ENCODE measurements at regions not wholly inside any gene's neighbourhood (a gene's known extent, or its start where the extent isn't known, plus 50 kb on each side); places are given as distances from the start of the nearest gene placed in this dataset.

DNA sequence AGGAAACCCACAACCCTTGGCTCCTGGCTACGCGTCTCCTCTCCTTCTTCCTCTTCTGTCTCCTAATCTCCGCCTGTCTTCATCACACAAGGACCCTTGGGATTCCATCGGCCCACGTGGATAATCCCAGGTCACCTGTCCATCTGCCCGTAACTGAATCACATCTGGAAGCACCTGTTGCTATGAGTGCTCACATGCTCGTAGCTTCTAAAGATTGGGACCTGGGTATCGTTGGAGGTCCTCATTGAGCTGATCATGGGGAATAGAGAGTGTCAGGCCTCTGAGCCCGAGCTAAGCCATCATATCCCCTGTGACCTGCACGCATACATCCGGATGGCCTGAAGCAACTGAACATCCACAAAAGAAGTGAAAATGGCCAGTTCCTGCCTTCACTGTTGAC, 175.4 kb downstream of the SHOX start:
- TF ChIP-seq THRA (IDR thresholded peaks at IDR 0.05) (no peak), CHD4 (IDR thresholded peaks at IDR 0.05; ENCODE audit: insufficient read depth, insufficient replicate concordance, low read depth, low read length, poor library complexity, severe bottlenecking) (no peak), CTCF (IDR thresholded peaks at IDR 0.05 in 2 of 3, conservative IDR thresholded peaks at IDR 0.05 in 1 of 3; ENCODE audit: insufficient read depth in 2 of 3, low read depth in 1 of 3, low read length in 3 of 3) (no peak), KAT7 (CRISPR knock-in tag; IDR thresholded peaks at IDR 0.05; ENCODE audit: borderline replicate concordance) (no peak), SMARCC2 (IDR thresholded peaks at IDR 0.05; ENCODE audit: low read depth) (no peak)
